ENCODE measurements at regions not wholly inside any gene's neighbourhood (a gene's known extent, or its start where the extent isn't known, plus 50 kb on each side); places are given as distances from the start of the nearest gene placed in this dataset.

DNA sequence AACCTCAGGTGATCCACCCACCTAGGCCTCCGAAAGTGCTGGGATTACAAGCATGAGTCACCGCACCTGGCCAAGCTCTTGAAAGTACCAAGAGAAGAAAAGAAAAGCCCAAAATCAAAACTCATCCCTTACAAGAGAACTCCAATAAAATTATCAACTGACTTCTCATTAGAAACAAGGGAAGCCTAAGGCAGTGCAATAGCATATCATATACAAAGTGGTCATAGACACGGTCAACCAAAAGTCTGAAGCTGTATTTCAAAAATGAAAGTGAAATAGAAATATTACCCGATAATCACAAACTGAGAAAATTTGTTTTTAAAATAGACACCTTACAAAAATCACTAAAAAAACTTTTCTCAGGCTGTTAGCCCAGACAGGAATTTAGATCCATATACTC, 1321.1 kb upstream of the GJE1 start:
- TF ChIP-seq POLR2A (IDR thresholded peaks at IDR 0.05) (no peak), EP300 (IDR thresholded peaks at IDR 0.05) (no peak)
- TF ChIP-seq, protein P1, sequence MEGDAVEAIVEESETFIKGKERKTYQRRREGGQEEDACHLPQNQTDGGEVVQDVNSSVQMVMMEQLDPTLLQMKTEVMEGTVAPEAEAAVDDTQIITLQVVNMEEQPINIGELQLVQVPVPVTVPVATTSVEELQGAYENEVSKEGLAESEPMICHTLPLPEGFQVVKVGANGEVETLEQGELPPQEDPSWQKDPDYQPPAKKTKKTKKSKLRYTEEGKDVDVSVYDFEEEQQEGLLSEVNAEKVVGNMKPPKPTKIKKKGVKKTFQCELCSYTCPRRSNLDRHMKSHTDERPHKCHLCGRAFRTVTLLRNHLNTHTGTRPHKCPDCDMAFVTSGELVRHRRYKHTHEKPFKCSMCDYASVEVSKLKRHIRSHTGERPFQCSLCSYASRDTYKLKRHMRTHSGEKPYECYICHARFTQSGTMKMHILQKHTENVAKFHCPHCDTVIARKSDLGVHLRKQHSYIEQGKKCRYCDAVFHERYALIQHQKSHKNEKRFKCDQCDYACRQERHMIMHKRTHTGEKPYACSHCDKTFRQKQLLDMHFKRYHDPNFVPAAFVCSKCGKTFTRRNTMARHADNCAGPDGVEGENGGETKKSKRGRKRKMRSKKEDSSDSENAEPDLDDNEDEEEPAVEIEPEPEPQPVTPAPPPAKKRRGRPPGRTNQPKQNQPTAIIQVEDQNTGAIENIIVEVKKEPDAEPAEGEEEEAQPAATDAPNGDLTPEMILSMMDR (IDR thresholded peaks at IDR 0.05), result no peak
